ENCODE measurements at regions not wholly inside any gene's neighbourhood (a gene's known extent, or its start where the extent isn't known, plus 50 kb on each side); places are given as distances from the start of the nearest gene placed in this dataset.

GRCh38 chr2:20516646-20517341 is 69.9 kb downstream of the RHOB start (continued):
- TF ChIP-seq THAP12 (CRISPR knock-in tag; IDR thresholded peaks at IDR 0.05) (no peak), HOXB6 (CRISPR knock-in tag; IDR thresholded peaks at IDR 0.05; ENCODE audit: borderline replicate concordance) (no peak), MTA2 (IDR thresholded peaks at IDR 0.05; ENCODE audit: low read depth) (no peak), ZNF263 (CRISPR knock-in tag; IDR thresholded peaks at IDR 0.05; ENCODE audit: borderline replicate concordance) (no peak), PCBP2 (IDR thresholded peaks at IDR 0.05; ENCODE audit: low read depth, low read length, poor library complexity, severe bottlenecking) (no peak), MBD2 (IDR thresholded peaks at IDR 0.05; ENCODE audit: borderline replicate concordance, low read depth) (no peak)
- TF ChIP-seq, protein P1, sequence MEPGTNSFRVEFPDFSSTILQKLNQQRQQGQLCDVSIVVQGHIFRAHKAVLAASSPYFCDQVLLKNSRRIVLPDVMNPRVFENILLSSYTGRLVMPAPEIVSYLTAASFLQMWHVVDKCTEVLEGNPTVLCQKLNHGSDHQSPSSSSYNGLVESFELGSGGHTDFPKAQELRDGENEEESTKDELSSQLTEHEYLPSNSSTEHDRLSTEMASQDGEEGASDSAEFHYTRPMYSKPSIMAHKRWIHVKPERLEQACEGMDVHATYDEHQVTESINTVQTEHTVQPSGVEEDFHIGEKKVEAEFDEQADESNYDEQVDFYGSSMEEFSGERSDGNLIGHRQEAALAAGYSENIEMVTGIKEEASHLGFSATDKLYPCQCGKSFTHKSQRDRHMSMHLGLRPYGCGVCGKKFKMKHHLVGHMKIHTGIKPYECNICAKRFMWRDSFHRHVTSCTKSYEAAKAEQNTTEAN (CRISPR knock-in tag; IDR thresholded peaks at IDR 0.05): no peak
